Kidney glomerular epithelial cell (primary cell): ENCODE measurements at regions not wholly inside any gene's neighbourhood (a gene's known extent, or its start where the extent isn't known, plus 50 kb on each side); places are given as distances from the start of the nearest gene placed in this dataset.
"Not testable (repeated sequence)": the region's sequence is repeated elsewhere in the genome, so short reads cannot be mapped to it uniquely, and the experiment has no call there.

Experiments
- DNase-seq: peaks from one replicate; lab custom pipeline; 2025; lab: John Stamatoyannopoulos, UW

DNA sequence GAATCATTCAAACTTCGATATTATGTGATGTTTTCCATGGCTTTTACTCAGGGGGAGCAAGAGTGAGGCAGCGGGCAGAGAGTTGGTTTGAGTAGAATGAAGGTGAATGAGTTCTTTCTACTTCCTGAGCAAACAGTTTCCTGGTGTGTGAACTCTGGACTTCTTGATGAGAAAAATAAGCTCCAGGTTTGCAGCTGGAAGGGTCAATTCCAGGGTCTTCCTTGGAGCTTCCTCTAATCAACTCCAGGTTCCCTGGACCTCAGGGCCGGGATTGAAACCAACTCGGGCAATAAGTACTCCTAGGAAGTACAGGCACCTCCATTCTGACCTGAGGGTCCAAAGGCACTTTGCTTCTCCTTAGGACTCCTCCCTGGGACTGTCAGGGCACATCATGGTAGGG is 243.6 kb upstream of the ONECUT1 start:
- no peak for DNase-seq

GRCh38 chr15:53031469-53031868 is 241.3 kb upstream of the ONECUT1 start:
- DNase-seq, result no peak

- DNase-seq, result no peak
These were observed 232.7 kb upstream of the ONECUT1 start for GRCh38 chr15:53022788-53023187.

DNA sequence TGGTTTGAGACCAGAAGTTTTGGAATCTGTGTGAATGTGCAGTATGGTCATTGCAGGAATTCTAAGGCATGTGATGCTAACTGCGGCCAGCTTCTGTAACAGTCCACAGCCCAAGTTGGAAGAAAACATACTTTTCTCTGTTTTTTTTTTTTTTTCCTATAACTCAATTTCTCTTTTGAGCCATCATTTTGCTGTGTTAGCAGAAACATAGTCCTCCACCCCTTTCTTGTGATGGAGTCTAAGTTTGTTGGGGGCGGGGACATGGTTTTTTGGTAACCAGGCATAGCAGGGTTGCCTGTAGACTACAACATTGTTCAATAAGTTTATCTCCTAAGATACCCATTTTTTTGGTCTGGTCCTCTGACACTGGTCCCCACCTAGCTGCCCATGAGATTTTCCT is 223.2 kb upstream of the ONECUT1 start:
- no peak for DNase-seq

GRCh38 chr15:53011779-53012178 is 221.6 kb upstream of the ONECUT1 start:
- DNase-seq, result not testable (repeated sequence)

DNA sequence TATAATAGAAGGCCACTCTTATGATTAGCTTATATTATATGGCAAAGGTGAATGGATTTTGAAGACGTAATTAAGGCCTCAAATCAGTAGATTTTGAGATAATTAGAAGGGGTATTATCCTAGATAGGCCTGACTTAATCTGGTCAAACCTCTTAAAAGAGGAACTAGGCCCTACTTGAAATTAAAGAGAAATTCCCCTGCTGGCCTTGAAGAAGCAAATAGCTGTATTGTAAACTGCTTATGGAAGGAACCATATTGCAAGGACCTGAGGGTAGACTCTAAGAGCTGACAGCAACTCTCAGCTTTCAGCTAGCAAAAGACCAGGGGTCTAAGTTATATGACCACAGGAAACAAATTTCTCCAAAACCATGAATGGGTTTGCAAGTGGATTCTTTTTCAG is 219.0 kb upstream of the ONECUT1 start:
- no peak for DNase-seq

- DNase-seq, result no peak
These were observed 210.3 kb upstream of the ONECUT1 start for GRCh38 chr15:53000409-53000808.

DNA sequence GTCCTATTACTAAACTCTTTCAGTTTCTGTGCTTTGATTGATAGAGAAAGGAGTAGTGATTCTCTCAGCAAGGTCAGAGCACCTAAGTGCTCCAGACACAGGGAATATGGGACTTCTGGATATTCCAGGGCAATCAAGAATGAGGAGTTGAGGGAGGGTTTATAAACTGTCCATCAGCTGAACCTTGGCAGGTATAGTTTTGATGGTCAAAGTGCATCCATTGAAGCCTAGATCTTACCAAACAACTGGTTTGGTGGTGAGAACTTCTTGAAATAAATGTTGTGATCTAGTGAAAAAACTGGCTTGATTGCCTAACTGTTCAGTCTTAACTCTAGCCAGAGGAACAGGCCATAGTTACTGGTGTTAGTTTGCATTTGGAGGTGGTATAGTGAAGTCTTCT is 207.0 kb upstream of the ONECUT1 start:
- no peak for DNase-seq

GRCh38 chr15:52994290-52994689 is 204.2 kb upstream of the ONECUT1 start:
- DNase-seq, result no peak

- no peak for DNase-seq
These were observed 194.4 kb upstream of the ONECUT1 start for GRCh38 chr15:52984507-52984906.

- no peak for DNase-seq
These were observed 190.3 kb upstream of the ONECUT1 start for GRCh38 chr15:52980446-52980845.

GRCh38 chr15:52976516-52977075 is 186.5 kb upstream of the ONECUT1 start:
- no peak for DNase-seq

DNA sequence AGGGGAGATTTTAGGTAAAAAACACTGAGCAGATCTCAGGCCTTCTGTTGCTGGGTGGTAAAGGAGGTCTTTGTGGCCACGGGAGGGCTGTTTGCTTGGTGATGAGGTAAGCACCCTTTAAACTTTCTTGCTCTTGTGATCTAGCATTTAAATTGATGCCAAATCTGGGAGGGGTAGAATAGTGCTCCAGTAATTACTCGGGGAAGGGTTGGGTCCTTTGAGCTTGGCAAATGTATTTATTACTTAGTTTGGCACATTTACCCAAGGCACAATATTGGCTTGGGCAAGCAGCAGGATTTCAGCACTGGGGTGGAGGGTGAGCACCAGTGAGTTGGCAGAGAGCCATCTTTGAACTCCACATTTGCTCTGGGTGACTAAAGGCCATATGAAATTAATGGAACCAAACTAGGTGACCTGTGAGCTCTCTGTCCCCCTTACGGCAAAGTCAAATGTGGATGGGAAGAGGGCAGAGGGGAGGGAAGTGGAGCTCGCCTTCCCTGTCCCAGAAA is 185.9 kb upstream of the ONECUT1 start:
- no peak for DNase-seq

DNA sequence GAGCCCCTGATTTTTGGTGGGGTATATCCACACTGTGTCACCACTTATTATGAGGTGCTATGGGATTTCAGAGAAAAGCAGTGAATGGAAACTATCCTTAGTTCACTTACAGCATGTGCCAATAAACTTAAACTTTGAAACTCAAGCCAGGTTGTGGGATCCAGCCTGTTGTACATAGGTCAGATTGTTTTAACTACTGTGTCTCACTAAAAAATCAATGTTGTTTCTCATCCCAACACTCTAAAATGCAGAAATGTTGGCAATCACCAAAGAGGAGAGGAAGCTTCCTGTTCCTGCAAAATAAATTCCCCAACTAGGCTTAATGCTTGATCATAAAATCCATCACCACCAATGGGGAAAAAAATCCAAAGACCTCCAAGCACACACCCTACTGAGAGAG is 173.7 kb upstream of the ONECUT1 start:
- DNase-seq, result no peak

DNA sequence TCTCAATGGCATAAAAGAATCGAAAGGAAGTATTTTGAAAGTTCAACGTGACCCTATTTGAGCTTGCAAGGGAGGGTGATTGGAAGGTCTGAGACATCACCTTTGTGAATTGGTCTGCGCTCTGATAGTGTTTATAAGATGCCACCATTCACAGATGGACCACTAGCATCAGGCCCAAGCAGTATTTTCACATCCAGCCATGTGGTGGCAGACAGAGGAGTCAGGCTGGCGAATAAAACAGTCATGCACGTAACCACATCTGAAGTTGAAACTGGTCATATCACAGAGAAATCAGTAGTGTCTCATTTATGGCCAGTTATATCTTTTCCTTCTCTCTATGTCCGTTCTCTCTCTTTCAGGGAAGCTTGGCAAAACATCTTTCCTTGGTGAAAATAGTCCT is 170.1 kb upstream of the ONECUT1 start:
- no peak for DNase-seq

GRCh38 chr15:52943746-52944145 is 153.6 kb upstream of the ONECUT1 start:
- no peak for DNase-seq

GRCh38 chr15:52936489-52936888 is 146.4 kb upstream of the ONECUT1 start:
- DNase-seq, result no peak

GRCh38 chr15:52925130-52925529 is 135.0 kb upstream of the ONECUT1 start:
- no peak for DNase-seq

DNA sequence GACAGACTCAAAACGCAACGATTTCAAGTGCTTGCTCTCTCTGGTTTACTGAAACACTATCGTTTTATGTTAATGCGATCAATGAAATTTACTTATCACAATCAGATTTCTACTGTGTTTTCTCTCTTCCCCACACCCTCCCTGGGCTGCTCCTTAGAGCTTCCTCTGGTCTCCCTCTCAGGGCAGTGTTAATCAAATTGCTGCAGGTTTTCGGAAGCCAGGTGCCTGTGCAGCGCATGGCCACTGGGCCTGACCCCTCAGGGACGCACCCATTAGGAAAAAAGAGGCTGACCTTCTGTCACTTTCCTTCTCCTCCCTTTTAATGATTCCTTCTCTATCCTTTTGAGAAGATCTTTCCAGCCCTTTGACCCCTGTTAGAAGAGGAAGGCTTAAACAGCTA is 134.5 kb upstream of the ONECUT1 start:
- DNase-seq, result no peak

GRCh38 chr15:52923626-52924025 is 133.5 kb upstream of the ONECUT1 start:
- no peak for DNase-seq

GRCh38 chr15:52922871-52923270 is 132.7 kb upstream of the ONECUT1 start:
- DNase-seq, result no peak

GRCh38 chr15:52912172-52912571 is 122.0 kb upstream of the ONECUT1 start:
- DNase-seq, result no peak

DNA sequence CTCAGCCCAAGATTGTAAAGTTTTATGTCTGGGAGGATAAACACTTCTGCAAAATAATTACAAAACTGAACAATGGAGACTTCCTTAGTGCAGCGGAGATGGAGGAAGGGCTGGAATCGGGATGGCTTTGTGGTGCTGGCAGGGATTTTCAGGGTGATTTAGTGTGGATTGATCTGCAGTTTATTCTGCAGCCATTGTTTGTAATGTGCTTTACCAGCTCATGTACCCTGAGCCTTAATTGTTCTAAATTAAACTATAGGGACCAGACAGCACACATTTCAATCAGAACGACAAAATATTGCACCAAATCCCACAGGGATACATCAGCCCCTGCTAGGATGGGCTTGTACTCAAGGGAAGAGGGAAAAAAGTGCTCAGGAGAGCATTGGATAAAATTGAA is 103.2 kb upstream of the ONECUT1 start:
- no peak for DNase-seq

DNA sequence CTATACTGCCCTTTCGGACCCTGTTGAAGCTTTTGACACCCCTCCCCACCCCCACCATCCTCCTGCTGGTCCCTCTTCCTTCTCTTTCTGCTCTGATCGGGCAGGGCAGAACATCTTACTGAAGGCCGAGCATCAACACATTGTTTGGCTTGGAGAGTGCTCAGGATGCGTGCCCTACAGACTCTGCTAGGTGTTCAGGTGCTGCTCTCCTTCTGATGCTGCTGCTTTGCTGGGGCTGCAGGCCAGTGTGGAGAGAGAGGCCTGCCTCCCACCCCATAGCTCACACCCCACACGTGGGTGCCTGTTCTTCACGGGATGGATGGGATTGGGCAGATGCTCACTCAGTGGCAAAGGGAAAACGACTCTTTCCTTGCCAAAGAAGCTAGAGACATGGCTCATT is 89.8 kb upstream of the ONECUT1 start:
- DNase-seq, result no peak

DNA sequence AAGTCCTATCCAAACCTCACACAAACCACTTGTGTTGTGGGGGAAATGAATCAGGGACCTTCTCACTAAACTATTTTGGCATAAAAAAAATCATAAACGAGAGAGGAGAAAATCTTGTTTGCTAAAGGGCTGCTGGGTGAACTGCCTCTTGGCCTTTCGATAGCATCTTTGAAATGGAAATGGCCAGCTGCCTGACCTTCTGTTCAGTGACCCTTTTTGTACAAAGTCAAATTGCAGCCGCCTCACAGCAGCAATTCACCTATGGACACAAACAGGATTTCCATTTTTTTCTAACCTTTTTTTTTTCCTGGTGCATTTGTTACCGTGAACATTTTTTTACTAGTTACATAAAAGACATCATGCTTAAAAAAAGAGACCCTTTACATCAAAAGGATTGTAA is 89.0 kb upstream of the ONECUT1 start:
- DNase-seq, result no peak
